Liver (tissue), 8 donors: ENCODE measurements at regions not wholly inside any gene's neighbourhood (a gene's known extent, or its start where the extent isn't known, plus 50 kb on each side); places are given as distances from the start of the nearest gene placed in this dataset.

Experiments
- DNase-seq: peaks from one replicate; pipeline ENCODE4 v3.0.0-alpha.2; 2017; ENCODE audit warnings: low spot score
- H3K27ac ChIP-seq, 2 donors: one replicate each; pipeline ENCODE4 v1.7.0; 2013; ENCODE audit warnings: inconsistent platforms in 2 of 2, low read length in 2 of 2, control low read depth in 1 of 2, low read depth in 1 of 2, mild to moderate bottlenecking in 1 of 2
- H3K27me3 ChIP-seq, 4 donors: one replicate each; pipeline versions ENCODE4 v1.6.1 to v1.7.0; 2013; ENCODE audit warnings: low read length in 3 of 4, inconsistent platforms in 1 of 4, mild to moderate bottlenecking in 1 of 4, moderate library complexity in 1 of 4; ENCODE audit not compliant: control insufficient read depth in 4 of 4, insufficient read depth in 4 of 4
- H3K36me3 ChIP-seq, 4 donors: one replicate each; pipeline versions ENCODE4 v1.6.1 to v1.7.0; 2013; ENCODE audit warnings: low read length in 3 of 4, mild to moderate bottlenecking in 3 of 4, low read depth in 1 of 4, moderate library complexity in 1 of 4; ENCODE audit not compliant: control insufficient read depth in 4 of 4, insufficient read depth in 3 of 4
- H3K4me1 ChIP-seq, 4 donors: one replicate each; pipeline versions ENCODE4 v1.6.1 to v1.7.0; 2013; ENCODE audit warnings: low read length in 3 of 4, mild to moderate bottlenecking in 3 of 4, moderate library complexity in 1 of 4; ENCODE audit not compliant: control insufficient read depth in 4 of 4, insufficient read depth in 4 of 4
- H3K4me3 ChIP-seq, 3 donors: one replicate each; pipeline versions ENCODE4 v1.6.1 to v1.7.0; 2013; ENCODE audit warnings: low read length in 3 of 3, control low read depth in 1 of 3, low read depth in 1 of 3, mild to moderate bottlenecking in 1 of 3
- H3K9ac ChIP-seq, 2 donors: one replicate each; pipeline ENCODE4 v1.7.0; 2013; ENCODE audit warnings: low read length in 2 of 2, mild to moderate bottlenecking in 2 of 2, moderate library complexity in 2 of 2, control low read depth in 1 of 2, low read depth in 1 of 2
- H3K9me3 ChIP-seq, 4 donors: one replicate each; pipeline versions ENCODE4 v1.6.1 to v1.7.0; 2013; ENCODE audit warnings: low read length in 3 of 4; ENCODE audit not compliant: control insufficient read depth in 4 of 4
- ATF3 ChIP-seq: IDR thresholded peaks from 2 replicates; pipeline ENCODE4 v1.6.1; 2016; ENCODE audit warnings: antibody characterized with exemption
- EGR1 ChIP-seq, 2 donors: IDR thresholded peaks; 2 replicates each; pipeline ENCODE4 v1.6.1; 2016 to 2018; ENCODE audit warnings: antibody characterized with exemption in 2 of 2, low read depth in 2 of 2
- FOXA1 ChIP-seq: IDR thresholded peaks from 2 replicates; pipeline ENCODE4 v1.6.1; 2016; ENCODE audit warnings: antibody characterized with exemption
- FOXA2 ChIP-seq: IDR thresholded peaks from 2 replicates; pipeline ENCODE4 v1.6.1; 2016; ENCODE audit warnings: antibody characterized with exemption
- GABPA ChIP-seq, 2 donors: IDR thresholded peaks in 1 of 2; conservative IDR thresholded peaks in 1 of 2; 2 replicates each; pipeline ENCODE4 v1.6.1; 2016; ENCODE audit warnings: antibody characterized with exemption in 2 of 2, mild to moderate bottlenecking in 1 of 2, moderate library complexity in 1 of 2
- HNF4A ChIP-seq, 2 donors: conservative IDR thresholded peaks; 2 replicates each; pipeline ENCODE4 v1.6.1; 2016; ENCODE audit warnings: antibody characterized with exemption in 2 of 2, mild to moderate bottlenecking in 2 of 2
- HNF4G ChIP-seq: IDR thresholded peaks from 2 replicates; pipeline ENCODE4 v1.6.1; 2016; ENCODE audit warnings: antibody characterized with exemption
- JUND ChIP-seq, 2 donors: IDR thresholded peaks; 2 replicates each; pipeline ENCODE4 v1.6.1; 2016; ENCODE audit warnings: antibody characterized with exemption in 2 of 2
- MAX ChIP-seq: IDR thresholded peaks from 2 replicates; pipeline ENCODE4 v1.6.1; 2016; ENCODE audit warnings: antibody characterized with exemption
- NR2F2 ChIP-seq: IDR thresholded peaks from 2 replicates; pipeline ENCODE4 v1.6.1; 2016; ENCODE audit warnings: antibody characterized with exemption
- RAD21 ChIP-seq, 2 donors: IDR thresholded peaks; 2 replicates each; pipeline ENCODE4 v1.6.1; 2016; ENCODE audit warnings: antibody characterized with exemption in 2 of 2, mild to moderate bottlenecking in 2 of 2
- RXRA ChIP-seq, 2 donors: IDR thresholded peaks; 2 replicates each; pipeline ENCODE4 v1.6.1; 2017 to 2018; ENCODE audit warnings: antibody characterized with exemption in 2 of 2, mild to moderate bottlenecking in 1 of 2
- SP1 ChIP-seq: IDR thresholded peaks from 2 replicates; pipeline ENCODE4 v1.6.1; 2018; ENCODE audit warnings: antibody characterized with exemption, mild to moderate bottlenecking
- TAF1 ChIP-seq: conservative IDR thresholded peaks from 2 replicates; pipeline ENCODE4 v1.6.1; 2016; ENCODE audit warnings: antibody characterized with exemption, mild to moderate bottlenecking
- YY1 ChIP-seq: IDR thresholded peaks from 2 replicates; pipeline ENCODE4 v1.6.1; 2016; ENCODE audit warnings: antibody characterized with exemption, mild to moderate bottlenecking
- WGBS: extraction: QIAGEN DNeasy Blood & Tissue Kit; methylation state at CpG from one replicate; pipeline ENCODE4 v1.1.7; 2013; 5-methylcytosine and 5-hydroxymethylcytosine counted together
- TF ChIP-seq, protein P1 (sequence below): IDR thresholded peaks from 2 replicates; pipeline ENCODE4 v1.6.1; 2016; ENCODE audit warnings: antibody characterized with exemption, mild to moderate bottlenecking
- TF ChIP-seq, protein P2 (sequence below): IDR thresholded peaks from 2 replicates; pipeline ENCODE4 v1.6.1; 2016; ENCODE audit warnings: antibody characterized with exemption
- TF ChIP-seq, protein P3 (sequence below): fragments of 150-350 bp; IDR thresholded peaks from 2 replicates; pipeline ENCODE4 v1.5.1; 2017; ENCODE audit warnings: improper control_type of control experiment, low read depth, low read length; ENCODE audit not compliant: missing input control
- donor health status: healthy.
- donor health status: healthy.
- donor health status: healthy.
- donor health status: healthy.
- donor health status: healthy.

DNA sequence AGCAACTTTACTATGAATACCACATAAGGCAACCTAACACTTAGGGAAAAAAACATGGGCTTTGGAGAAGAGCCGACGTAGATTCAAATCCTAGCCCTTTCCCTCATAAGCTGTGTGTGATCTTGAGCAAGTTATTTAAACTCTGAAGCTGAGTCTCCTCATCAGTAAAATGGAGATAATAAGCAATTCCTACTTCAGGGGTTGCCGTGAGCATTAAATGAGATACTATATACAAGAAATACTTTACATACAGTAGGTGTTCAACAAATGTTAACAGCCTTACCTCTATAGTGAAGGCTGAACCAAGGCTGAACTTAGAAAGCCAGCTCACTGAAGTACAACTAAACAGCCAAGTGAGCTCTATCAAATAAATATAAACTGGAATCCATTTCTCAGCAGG is 146.2 kb upstream of the DKK2 start:
- Histone ChIP-seq H3K9ac (no peak overlapping the region), H3K36me3 (no peaks in the 10 kb centered on the region), H3K27ac (no peak overlapping the region), H3K4me1 (peaks cover 0 to 4% (median 0%) of the 10 kb centered on the region in 4 donors), H3K27me3 (no peaks in the 10 kb centered on the region), H3K9me3 (no peaks in the 10 kb centered on the region), H3K4me3 (no peak overlapping the region)
- DNase-seq: no peak
- TF ChIP-seq ATF3 (no peak), FOXA2 (no peak), EGR1 (IDR thresholded peaks at IDR 0.05; ENCODE audit: low read depth in 2 of 2) (no peak), JUND (IDR thresholded peaks at IDR 0.05) (no peak), GABPA (IDR thresholded peaks at IDR 0.05 in 1 of 2, conservative IDR thresholded peaks at IDR 0.05 in 1 of 2) (no peak), TAF1 (no peak), NR2F2 (no peak)
- TF ChIP-seq, protein P1, sequence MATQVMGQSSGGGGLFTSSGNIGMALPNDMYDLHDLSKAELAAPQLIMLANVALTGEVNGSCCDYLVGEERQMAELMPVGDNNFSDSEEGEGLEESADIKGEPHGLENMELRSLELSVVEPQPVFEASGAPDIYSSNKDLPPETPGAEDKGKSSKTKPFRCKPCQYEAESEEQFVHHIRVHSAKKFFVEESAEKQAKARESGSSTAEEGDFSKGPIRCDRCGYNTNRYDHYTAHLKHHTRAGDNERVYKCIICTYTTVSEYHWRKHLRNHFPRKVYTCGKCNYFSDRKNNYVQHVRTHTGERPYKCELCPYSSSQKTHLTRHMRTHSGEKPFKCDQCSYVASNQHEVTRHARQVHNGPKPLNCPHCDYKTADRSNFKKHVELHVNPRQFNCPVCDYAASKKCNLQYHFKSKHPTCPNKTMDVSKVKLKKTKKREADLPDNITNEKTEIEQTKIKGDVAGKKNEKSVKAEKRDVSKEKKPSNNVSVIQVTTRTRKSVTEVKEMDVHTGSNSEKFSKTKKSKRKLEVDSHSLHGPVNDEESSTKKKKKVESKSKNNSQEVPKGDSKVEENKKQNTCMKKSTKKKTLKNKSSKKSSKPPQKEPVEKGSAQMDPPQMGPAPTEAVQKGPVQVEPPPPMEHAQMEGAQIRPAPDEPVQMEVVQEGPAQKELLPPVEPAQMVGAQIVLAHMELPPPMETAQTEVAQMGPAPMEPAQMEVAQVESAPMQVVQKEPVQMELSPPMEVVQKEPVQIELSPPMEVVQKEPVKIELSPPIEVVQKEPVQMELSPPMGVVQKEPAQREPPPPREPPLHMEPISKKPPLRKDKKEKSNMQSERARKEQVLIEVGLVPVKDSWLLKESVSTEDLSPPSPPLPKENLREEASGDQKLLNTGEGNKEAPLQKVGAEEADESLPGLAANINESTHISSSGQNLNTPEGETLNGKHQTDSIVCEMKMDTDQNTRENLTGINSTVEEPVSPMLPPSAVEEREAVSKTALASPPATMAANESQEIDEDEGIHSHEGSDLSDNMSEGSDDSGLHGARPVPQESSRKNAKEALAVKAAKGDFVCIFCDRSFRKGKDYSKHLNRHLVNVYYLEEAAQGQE: no peak
- 98% methylated on average over 3 of the region's 3 CpGs for WGBS

- H3K27me3 ChIP-seq: peaks cover 0 to 3% (median 0%) of the 10 kb centered on the region in 4 donors
- H3K36me3 ChIP-seq: no peaks in the 10 kb centered on the region
- peaks cover 0 to 9% (median 1%) of the 10 kb centered on the region in 4 donors for H3K9me3 ChIP-seq
- no peaks in the 10 kb centered on the region for H3K4me1 ChIP-seq
- no peak overlapping the region for H3K27ac ChIP-seq
- DNase-seq: no peak
- H3K4me3 ChIP-seq: no peak overlapping the region
- TF ChIP-seq ATF3: no peak
- no peak for TF ChIP-seq MAX
- TF ChIP-seq, protein P2, sequence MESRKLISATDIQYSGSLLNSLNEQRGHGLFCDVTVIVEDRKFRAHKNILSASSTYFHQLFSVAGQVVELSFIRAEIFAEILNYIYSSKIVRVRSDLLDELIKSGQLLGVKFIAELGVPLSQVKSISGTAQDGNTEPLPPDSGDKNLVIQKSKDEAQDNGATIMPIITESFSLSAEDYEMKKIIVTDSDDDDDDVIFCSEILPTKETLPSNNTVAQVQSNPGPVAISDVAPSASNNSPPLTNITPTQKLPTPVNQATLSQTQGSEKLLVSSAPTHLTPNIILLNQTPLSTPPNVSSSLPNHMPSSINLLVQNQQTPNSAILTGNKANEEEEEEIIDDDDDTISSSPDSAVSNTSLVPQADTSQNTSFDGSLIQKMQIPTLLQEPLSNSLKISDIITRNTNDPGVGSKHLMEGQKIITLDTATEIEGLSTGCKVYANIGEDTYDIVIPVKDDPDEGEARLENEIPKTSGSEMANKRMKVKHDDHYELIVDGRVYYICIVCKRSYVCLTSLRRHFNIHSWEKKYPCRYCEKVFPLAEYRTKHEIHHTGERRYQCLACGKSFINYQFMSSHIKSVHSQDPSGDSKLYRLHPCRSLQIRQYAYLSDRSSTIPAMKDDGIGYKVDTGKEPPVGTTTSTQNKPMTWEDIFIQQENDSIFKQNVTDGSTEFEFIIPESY: no peak
- TF ChIP-seq EGR1 (IDR thresholded peaks at IDR 0.05; ENCODE audit: low read depth in 2 of 2): no peak
- no peak for TF ChIP-seq JUND (IDR thresholded peaks at IDR 0.05)
- no peak for TF ChIP-seq FOXA2
- TF ChIP-seq, protein P3, sequence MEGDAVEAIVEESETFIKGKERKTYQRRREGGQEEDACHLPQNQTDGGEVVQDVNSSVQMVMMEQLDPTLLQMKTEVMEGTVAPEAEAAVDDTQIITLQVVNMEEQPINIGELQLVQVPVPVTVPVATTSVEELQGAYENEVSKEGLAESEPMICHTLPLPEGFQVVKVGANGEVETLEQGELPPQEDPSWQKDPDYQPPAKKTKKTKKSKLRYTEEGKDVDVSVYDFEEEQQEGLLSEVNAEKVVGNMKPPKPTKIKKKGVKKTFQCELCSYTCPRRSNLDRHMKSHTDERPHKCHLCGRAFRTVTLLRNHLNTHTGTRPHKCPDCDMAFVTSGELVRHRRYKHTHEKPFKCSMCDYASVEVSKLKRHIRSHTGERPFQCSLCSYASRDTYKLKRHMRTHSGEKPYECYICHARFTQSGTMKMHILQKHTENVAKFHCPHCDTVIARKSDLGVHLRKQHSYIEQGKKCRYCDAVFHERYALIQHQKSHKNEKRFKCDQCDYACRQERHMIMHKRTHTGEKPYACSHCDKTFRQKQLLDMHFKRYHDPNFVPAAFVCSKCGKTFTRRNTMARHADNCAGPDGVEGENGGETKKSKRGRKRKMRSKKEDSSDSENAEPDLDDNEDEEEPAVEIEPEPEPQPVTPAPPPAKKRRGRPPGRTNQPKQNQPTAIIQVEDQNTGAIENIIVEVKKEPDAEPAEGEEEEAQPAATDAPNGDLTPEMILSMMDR: no peak
- no peak for TF ChIP-seq SP1
- TF ChIP-seq NR2F2: no peak
- TF ChIP-seq, protein P1: no peak
- no peak for TF ChIP-seq YY1
- TF ChIP-seq HNF4A (conservative IDR thresholded peaks at IDR 0.05): no peak
- TF ChIP-seq RXRA (IDR thresholded peaks at IDR 0.05): no peak
- no peak for TF ChIP-seq GABPA (IDR thresholded peaks at IDR 0.05 in 1 of 2, conservative IDR thresholded peaks at IDR 0.05 in 1 of 2)
- no peak for TF ChIP-seq HNF4G
- TF ChIP-seq TAF1: no peak
- TF ChIP-seq RAD21 (IDR thresholded peaks at IDR 0.05): no peak
- no peak for TF ChIP-seq FOXA1
- no peak overlapping the region for H3K9ac ChIP-seq
- 89% methylated on average over 1 of the region's 1 CpG for WGBS
Measured at GRCh38 chr4:107166873-107167450, 130.8 kb upstream of the DKK2 start.
